ENCODE measurements at regions not wholly inside any gene's neighbourhood (a gene's known extent, or its start where the extent isn't known, plus 50 kb on each side); places are given as distances from the start of the nearest gene placed in this dataset.
"Not testable (repeated sequence)": the region's sequence is repeated elsewhere in the genome, so short reads cannot be mapped to it uniquely, and the experiment has no call there.

DNA sequence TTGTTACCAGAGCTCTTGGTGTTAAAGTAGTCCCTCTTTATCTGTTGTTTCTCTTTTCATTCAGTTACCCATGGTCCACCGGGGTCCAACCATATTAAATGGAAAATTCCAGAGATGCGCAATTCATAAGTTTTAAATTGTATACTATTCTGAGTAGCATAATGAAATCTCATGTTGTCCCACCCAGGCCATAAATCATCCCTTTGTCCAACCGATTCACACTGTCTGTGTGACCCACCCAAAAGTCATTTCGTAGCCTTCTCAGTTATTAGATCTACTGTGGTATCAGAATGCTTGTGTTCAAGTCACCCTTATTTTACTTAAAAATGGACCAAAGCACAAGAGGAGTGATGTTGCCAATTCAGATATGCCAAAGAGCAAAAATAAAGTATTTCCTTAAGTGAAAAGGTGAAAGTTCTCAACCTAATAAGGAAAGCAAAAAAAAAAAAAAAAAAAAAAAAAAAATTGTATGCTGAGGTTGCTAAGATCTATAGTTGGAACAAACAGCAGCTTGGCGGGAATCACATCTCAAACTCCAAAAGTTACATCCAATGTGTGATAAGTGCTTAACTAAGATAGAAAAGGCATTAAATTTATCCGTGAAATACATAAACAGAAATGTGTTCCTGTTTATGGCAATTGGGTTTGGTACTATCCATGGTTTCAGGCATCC lies 106.8 kb upstream of the GPBP1 start:
- Histone ChIP-seq H3K4me1 (ENCODE audit: control insufficient read depth, insufficient read depth, low read length) (no peaks in the 10 kb centered on the region), H3K36me3 (ENCODE audit: control insufficient read depth, insufficient read depth, low read length) (no peaks in the 10 kb centered on the region), H3K9me3 (replicated peaks; ENCODE audit: control insufficient read depth, low read depth, low read length) (no peaks in the 10 kb centered on the region), H3K27ac (ENCODE audit: low read length) (no peak overlapping the region), H3K27me3 (ENCODE audit: control insufficient read depth, insufficient read depth, low read length) (no peaks in the 10 kb centered on the region), H3K4me3 (ENCODE audit: low read length) (no peak overlapping the region)
- no peak for DNase-seq
- WGBS (ENCODE audit: insufficient coverage): no CpG with 5 or more reads among the region's 6 CpGs

DNA sequence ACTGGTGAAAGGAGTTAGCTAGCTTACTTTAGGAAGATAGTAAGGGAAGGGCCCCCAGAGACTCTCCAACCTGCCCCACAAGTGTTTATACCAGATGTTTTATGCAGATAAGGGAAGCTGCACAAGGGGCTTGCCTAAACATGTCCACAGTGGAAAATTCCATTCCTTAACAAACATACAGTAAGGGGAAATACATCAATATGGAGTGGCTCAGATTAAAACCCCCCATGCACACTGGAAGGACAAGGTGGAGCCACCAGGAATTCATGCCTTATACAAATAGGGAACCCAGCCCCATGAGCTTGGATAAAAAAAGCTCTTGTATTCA lies 106.3 kb upstream of the GPBP1 start:
- Histone ChIP-seq H3K4me3 (ENCODE audit: low read length) (no peak overlapping the region), H3K9me3 (replicated peaks; ENCODE audit: control insufficient read depth, low read depth, low read length) (no peaks in the 10 kb centered on the region), H3K27ac (ENCODE audit: low read length) (no peak overlapping the region), H3K36me3 (ENCODE audit: control insufficient read depth, insufficient read depth, low read length) (no peaks in the 10 kb centered on the region), H3K27me3 (ENCODE audit: control insufficient read depth, insufficient read depth, low read length) (no peaks in the 10 kb centered on the region), H3K4me1 (ENCODE audit: control insufficient read depth, insufficient read depth, low read length) (no peaks in the 10 kb centered on the region)
- peak; percentile 1 for DNase-seq

DNA sequence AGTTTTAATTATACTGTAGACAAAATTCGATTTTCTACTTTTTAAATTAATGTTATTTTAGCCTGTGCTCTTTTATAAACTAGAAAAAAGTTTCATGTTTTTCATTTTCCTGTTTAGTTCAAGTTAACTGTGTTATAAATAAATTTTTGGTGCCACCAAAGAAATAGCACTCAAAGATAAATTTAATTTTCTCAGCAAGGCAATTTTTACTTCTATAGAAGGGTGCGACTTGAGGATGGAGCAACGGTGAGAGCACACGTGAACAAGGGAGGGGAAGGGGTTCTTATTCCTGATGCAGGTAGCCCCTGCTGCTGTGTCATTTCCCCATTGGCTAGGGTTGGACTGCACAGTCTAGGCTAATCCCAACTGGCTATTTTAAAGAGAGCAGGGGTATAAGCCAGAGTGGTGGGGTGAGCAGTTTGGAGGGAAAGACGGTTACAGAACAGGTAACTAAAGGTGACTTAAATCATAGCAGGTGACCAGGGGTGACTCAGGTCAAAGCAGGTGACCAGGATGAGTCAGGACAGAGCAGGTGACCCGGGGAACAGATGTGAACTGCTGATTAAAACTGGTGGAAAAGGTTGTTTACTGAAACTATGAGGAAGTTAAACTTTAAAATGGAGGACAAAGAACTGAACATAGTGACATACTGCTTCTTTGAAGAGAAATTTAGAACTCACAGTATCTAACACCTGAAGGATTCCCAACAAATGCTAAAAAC lies 104.6 kb upstream of the GPBP1 start:
- no peak overlapping the region for H3K27ac ChIP-seq (ENCODE audit: low read length)
- WGBS (ENCODE audit: insufficient coverage): 90% methylated on average over 4 of the region's 6 CpGs

DNA sequence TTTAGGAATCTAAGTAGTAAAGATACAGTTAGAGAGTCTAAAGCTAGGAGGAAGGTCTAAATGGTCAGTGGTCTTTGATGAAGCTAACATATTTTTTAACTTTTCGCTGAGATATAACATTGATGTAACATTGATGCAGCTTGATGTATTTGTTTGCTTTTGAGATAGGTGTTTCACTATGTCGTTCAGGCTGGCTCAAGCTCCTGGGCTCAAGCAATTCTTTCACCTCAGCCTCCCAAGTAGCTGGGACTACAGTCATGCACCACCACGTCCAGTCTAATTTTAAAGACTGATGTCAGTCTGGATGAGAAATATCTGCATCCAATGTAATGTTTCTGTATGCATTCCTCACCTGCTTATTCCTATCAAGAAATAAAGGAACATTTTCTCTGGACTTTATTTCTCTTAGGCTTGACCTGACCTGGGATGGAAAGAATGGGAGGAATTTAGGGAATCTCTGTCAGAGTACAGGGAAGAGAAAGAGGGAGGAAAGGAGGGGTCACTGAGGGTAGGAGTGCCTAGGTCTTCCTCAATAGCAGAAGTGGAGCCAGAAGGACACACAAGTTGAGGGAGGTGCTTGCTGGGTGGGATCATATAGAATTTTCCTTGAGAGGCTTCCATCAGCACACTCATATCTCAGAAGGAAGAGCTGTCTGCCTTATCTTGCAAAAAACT lies 101.5 kb upstream of the GPBP1 start:
- H3K9me3 ChIP-seq (replicated peaks; ENCODE audit: control insufficient read depth, low read depth, low read length): no peaks in the 10 kb centered on the region
- no peak overlapping the region for H3K4me3 ChIP-seq (ENCODE audit: low read length)
- no peak overlapping the region for H3K27ac ChIP-seq (ENCODE audit: low read length)
- DNase-seq: no peak
- H3K4me1 ChIP-seq (ENCODE audit: control insufficient read depth, insufficient read depth, low read length): no peaks in the 10 kb centered on the region
- H3K36me3 ChIP-seq (ENCODE audit: control insufficient read depth, insufficient read depth, low read length): no peaks in the 10 kb centered on the region
- 100% methylated on average over 1 of the region's 3 CpGs for WGBS (ENCODE audit: insufficient coverage)
- no peaks in the 10 kb centered on the region for H3K27me3 ChIP-seq (ENCODE audit: control insufficient read depth, insufficient read depth, low read length)

More for the DNA sequence above, 104.6 kb upstream of the GPBP1 start:
- Histone ChIP-seq H3K9me3 (replicated peaks; ENCODE audit: control insufficient read depth, low read depth, low read length) (no peaks in the 10 kb centered on the region), H3K27me3 (ENCODE audit: control insufficient read depth, insufficient read depth, low read length) (no peaks in the 10 kb centered on the region), H3K36me3 (ENCODE audit: control insufficient read depth, insufficient read depth, low read length) (no peaks in the 10 kb centered on the region), H3K4me1 (ENCODE audit: control insufficient read depth, insufficient read depth, low read length) (no peaks in the 10 kb centered on the region), H3K4me3 (ENCODE audit: low read length) (no peak overlapping the region)
- DNase-seq: no peak

DNA sequence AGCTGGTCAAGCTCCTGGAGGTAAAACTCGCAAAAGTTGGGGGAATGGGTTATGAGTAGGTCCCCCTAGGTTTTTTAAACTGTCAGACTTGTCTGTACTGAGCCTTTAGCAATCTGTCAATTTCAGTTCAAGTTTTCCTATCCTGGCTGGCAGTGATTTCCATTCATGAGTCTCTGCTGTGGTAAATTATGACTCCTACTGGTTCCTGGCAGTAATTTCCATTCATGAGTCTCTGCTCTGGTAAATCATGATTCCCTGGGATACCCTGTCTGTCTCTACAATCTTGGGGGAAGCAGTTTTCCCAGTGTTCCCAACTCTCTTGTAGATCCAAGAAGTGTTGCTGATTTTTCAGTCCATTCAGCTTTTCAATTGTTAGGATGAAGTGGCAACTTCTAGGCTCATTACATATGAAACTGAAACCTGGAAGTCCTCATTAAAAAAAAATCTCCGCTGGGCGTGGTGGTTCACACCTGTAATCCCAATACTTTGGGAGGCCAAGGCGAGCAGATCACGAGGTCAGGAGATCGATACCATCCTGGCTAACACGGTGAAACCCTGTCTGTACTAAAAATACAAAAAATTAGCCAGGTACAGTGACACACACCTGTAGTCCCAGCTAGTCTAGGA lies 91.3 kb upstream of the GPBP1 start:
- Histone ChIP-seq H3K4me3 (ENCODE audit: low read length) (no peak overlapping the region), H3K36me3 (ENCODE audit: control insufficient read depth, insufficient read depth, low read length) (no peaks in the 10 kb centered on the region), H3K27me3 (ENCODE audit: control insufficient read depth, insufficient read depth, low read length) (no peaks in the 10 kb centered on the region), H3K9me3 (replicated peaks; ENCODE audit: control insufficient read depth, low read depth, low read length) (no peaks in the 10 kb centered on the region), H3K27ac (ENCODE audit: low read length) (no peak overlapping the region), H3K4me1 (ENCODE audit: control insufficient read depth, insufficient read depth, low read length) (no peaks in the 10 kb centered on the region)
- 90% methylated on average over 6 of the region's 7 CpGs for WGBS (ENCODE audit: insufficient coverage)
- peak; percentile 27 for DNase-seq

DNA sequence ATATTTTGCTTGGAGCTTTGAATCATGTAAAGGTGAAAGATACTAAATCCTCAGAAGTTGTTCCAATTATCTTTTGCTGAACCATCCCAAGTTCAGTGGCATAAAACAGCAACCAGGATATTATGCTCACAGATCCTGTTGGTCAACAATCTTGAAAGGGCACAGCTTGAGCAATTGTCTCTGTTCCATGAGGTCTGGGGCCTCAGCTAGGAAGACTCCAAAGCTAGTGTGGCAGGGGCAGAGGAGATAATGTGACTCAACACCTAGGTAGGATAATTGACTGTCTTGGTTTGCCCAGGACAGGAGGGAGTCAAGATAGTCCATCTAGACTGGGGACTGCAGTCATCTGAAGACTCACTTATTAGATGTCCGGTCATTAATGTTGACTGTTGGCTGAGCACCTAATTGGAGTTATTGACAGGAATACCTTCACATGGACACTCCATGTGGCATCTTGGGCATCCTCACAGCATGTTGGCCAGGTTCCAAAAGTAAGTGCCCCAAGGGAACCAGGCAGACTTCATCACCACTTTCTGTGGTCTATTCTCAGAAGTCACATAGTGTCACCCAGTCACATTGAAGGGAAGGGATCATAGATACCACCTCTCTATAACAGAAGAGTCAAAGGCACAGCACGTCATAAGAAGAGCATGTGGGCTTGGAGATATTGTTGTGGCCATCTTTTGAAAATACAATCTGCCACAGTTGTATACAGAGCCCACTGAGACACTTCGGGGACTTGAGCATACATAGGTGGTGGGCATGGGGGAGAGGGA lies 88.4 kb upstream of the GPBP1 start:
- WGBS (ENCODE audit: insufficient coverage): 100% methylated on average over 1 of the region's 3 CpGs
- Histone ChIP-seq H3K36me3 (ENCODE audit: control insufficient read depth, insufficient read depth, low read length) (no peaks in the 10 kb centered on the region), H3K27me3 (ENCODE audit: control insufficient read depth, insufficient read depth, low read length) (no peaks in the 10 kb centered on the region), H3K27ac (ENCODE audit: low read length) (no peak overlapping the region), H3K4me1 (ENCODE audit: control insufficient read depth, insufficient read depth, low read length) (no peaks in the 10 kb centered on the region), H3K4me3 (ENCODE audit: low read length) (no peak overlapping the region), H3K9me3 (replicated peaks; ENCODE audit: control insufficient read depth, low read depth, low read length) (no peaks in the 10 kb centered on the region)
- DNase-seq: no peak

DNA sequence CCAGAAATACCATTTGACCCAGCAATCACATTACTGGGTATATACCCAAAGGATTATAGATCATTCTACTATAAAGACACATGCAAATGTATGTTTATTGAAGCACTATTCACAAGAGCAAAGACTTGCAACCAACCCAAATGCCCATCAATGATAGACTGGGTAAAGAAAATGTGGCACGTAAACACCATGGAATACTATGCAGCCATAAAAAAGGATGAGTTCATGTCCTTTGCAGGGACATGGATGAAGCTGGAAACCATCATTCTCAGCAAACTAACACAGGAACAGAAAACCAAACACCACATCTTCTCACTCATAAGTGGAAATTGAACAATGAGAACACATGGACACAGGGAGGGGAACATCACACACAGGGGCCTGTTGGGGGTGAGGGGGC lies 85.9 kb upstream of the GPBP1 start:
- not testable (repeated sequence) for H3K4me1 ChIP-seq (ENCODE audit: control insufficient read depth, insufficient read depth, low read length); H3K4me3 ChIP-seq (ENCODE audit: low read length); DNase-seq; H3K27ac ChIP-seq (ENCODE audit: low read length); H3K36me3 ChIP-seq (ENCODE audit: control insufficient read depth, insufficient read depth, low read length); H3K27me3 ChIP-seq (ENCODE audit: control insufficient read depth, insufficient read depth, low read length); H3K9me3 ChIP-seq (replicated peaks; ENCODE audit: control insufficient read depth, low read depth, low read length)
- no CpG with 5 or more reads among the region's 1 CpG for WGBS (ENCODE audit: insufficient coverage)

DNA sequence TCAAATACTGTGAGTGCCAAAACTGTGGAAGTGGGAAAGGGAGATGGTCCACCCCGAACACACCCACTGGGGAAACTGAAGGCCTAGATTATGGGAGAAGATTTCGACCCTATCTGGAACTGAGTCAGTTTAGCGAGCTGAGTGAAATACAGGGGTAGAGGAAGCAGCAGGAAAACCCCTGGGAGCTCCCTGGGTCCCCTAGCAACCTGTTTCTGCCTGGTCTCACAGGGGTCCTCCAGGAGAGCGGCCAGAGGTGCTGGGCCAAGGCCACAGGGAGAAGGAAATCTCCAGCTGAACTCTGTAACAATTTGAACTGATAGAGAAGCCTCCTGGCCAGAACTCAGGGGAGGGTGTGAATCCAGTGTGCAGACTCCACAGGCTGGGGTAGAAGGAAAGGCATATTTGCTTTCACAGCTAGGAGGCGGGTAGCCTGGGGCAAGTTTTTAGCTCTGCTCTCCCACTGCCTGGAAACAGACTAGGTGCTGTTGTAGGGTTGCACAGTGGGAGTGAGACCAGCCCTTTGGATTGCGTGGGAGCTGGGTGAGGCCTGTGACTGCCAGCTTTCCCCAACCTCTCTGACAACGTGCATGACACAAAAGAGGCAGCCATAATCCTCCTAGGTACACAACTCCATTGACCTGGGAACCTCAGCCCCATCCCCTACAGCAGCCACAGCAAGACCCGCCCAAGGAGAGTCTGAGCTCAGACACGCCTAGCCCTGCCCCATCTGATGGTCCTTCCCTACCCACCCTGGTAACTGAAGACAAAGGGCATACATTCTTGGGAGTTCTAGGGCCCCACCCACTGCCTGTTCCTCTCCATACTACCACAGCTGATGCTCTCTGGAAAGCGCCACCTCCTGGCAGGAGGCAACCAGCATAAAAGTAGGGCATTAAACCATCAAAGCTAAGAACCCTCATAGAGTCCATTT lies 78.8 kb upstream of the GPBP1 start:
- no peaks in the 10 kb centered on the region for H3K9me3 ChIP-seq (replicated peaks; ENCODE audit: control insufficient read depth, low read depth, low read length)
- H3K27ac ChIP-seq (ENCODE audit: low read length): no peak overlapping the region
- H3K27me3 ChIP-seq (ENCODE audit: control insufficient read depth, insufficient read depth, low read length): no peaks in the 10 kb centered on the region
- no peaks in the 10 kb centered on the region for H3K4me1 ChIP-seq (ENCODE audit: control insufficient read depth, insufficient read depth, low read length)
- H3K4me3 ChIP-seq (ENCODE audit: low read length): no peak overlapping the region
- no peak for DNase-seq
- 81% methylated on average over 4 of the region's 10 CpGs for WGBS (ENCODE audit: insufficient coverage)
- H3K36me3 ChIP-seq (ENCODE audit: control insufficient read depth, insufficient read depth, low read length): no peaks in the 10 kb centered on the region

DNA sequence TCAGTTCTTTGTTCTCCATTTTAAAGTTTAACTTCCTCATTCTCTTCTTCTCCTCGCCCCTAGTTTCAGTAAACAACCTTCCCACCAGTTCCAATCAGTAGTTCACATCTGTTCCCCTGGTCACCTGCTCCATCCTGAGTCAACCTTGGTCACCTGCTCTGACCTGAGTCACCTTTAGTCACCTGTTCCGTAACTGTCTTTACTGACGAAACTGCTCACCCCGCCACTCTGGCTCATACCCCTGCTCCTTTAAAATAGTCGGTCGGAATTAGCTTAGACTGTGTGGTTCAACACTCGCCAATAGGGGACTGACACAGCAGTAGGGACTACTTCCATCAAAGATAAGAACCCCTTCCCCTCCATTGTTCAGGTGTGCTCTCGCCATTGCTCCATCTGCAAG lies 76.3 kb upstream of the GPBP1 start:
- Histone ChIP-seq H3K27me3 (ENCODE audit: control insufficient read depth, insufficient read depth, low read length) (no peaks in the 10 kb centered on the region), H3K36me3 (ENCODE audit: control insufficient read depth, insufficient read depth, low read length) (no peaks in the 10 kb centered on the region), H3K4me1 (ENCODE audit: control insufficient read depth, insufficient read depth, low read length) (no peaks in the 10 kb centered on the region), H3K4me3 (ENCODE audit: low read length) (no peak overlapping the region), H3K27ac (ENCODE audit: low read length) (no peak overlapping the region), H3K9me3 (replicated peaks; ENCODE audit: control insufficient read depth, low read depth, low read length) (no peaks in the 10 kb centered on the region)
- DNase-seq: no peak
- WGBS (ENCODE audit: insufficient coverage): 92% methylated on average over 7 of the region's 8 CpGs
